IMR-90 (cell line): ENCODE measurements at regions not wholly inside any gene's neighbourhood (a gene's known extent, or its start where the extent isn't known, plus 50 kb on each side); places are given as distances from the start of the nearest gene placed in this dataset.

ENCODE experiments used
- ATAC-seq: fragments of 200-7000 bp; cut with Tn5 transposase; 2 replicates; pipeline ENCODE4 v1.9.1; 2020; ENCODE audit warnings: low read depth, mild to moderate bottlenecking, moderate library complexity
- BruUV-seq: library from RNA; stranded (reverse); fragments of 400-500 nt; replicated peaks from 2 replicates; lab custom pipeline; 2021; lab: Mats Ljungman, UMichigan
- CTCF ChIA-PET: fragments of 300-600 bp; formaldehyde crosslinking; extraction: SDS; loops from one replicate; lab custom pipeline; 2021; ENCODE audit warnings: antibody characterized with exemption; lab: Yijun Ruan, JAX
- POLR2A ChIA-PET: fragments of 300-600 bp; sonication (Branson Sonifier 250); formaldehyde crosslinking; loops from one replicate; lab custom pipeline; 2022; ENCODE audit warnings: antibody characterized with exemption; ENCODE audit not compliant: unreplicated experiment; lab: Charles Lee
- DNase-seq: peaks from one replicate; pipeline ENCODE4 v3.0.0; 2013
- H2AFZ ChIP-seq: replicated peaks from 2 replicates; pipeline ENCODE3; 2013; ENCODE audit warnings: low read length, mild to moderate bottlenecking; ENCODE audit not compliant: poor library complexity
- H2AK5ac ChIP-seq: 2 replicates; pipeline ENCODE4 v1.6.1; 2013; ENCODE audit warnings: low read depth, low read length, inconsistent platforms
- H2AK9ac ChIP-seq: replicated peaks from 2 replicates; pipeline ENCODE3; 2013; ENCODE audit warnings: mild to moderate bottlenecking, low read depth, low read length, moderate library complexity; ENCODE audit not compliant: poor library complexity
- H2BK120ac ChIP-seq: 2 replicates; pipeline ENCODE4 v1.6.1; 2013; ENCODE audit warnings: low read depth, low read length, inconsistent platforms
- H2BK15ac ChIP-seq: 3 replicates; pipeline ENCODE4 v1.6.1; 2013; ENCODE audit warnings: low read depth, low read length, inconsistent platforms
- H2BK20ac ChIP-seq: 2 replicates; pipeline ENCODE4 v1.6.1; 2013; ENCODE audit warnings: low read depth, mild to moderate bottlenecking, inconsistent platforms, low read length, moderate library complexity
- H2BK5ac ChIP-seq: 2 replicates; pipeline ENCODE4 v1.6.1; 2013; ENCODE audit warnings: mild to moderate bottlenecking, low read depth, low read length, inconsistent platforms; ENCODE audit not compliant: poor library complexity, severe bottlenecking
- H3K14ac ChIP-seq: replicated peaks from 2 replicates; pipeline ENCODE4 v1.6.1; 2013; ENCODE audit warnings: low read depth, low read length, inconsistent platforms
- H3K18ac ChIP-seq: 2 replicates; pipeline ENCODE4 v1.6.1; 2013; ENCODE audit warnings: low read depth, low read length, control low read depth
- H3K23ac ChIP-seq: 2 replicates; pipeline ENCODE4 v1.6.1; 2013; ENCODE audit warnings: low read depth, low read length, inconsistent platforms
- H3K27ac ChIP-seq: 2 replicates; pipeline ENCODE4 v1.5.1; 2013; ENCODE audit warnings: mild to moderate bottlenecking, control low read depth, low read length; ENCODE audit not compliant: insufficient read depth
- H3K27me3 ChIP-seq: 2 replicates; pipeline ENCODE4 v1.6.1; 2013; ENCODE audit warnings: low read length; ENCODE audit not compliant: control insufficient read depth, insufficient read depth
- H3K36me3 ChIP-seq: 2 replicates; pipeline ENCODE4 v1.6.1; 2013; ENCODE audit warnings: low read length, mixed read lengths; ENCODE audit not compliant: control insufficient read depth, insufficient read depth
- H3K4ac ChIP-seq: 2 replicates; pipeline ENCODE4 v1.6.1; 2013; ENCODE audit warnings: low read depth, low read length, inconsistent platforms
- H3K4me1 ChIP-seq: 2 replicates; pipeline ENCODE4 v1.6.1; 2013; ENCODE audit warnings: low read length, mixed read lengths; ENCODE audit not compliant: control insufficient read depth, insufficient read depth
- H3K4me2 ChIP-seq: 2 replicates; pipeline ENCODE4 v1.6.1; 2013; ENCODE audit warnings: low read depth, mild to moderate bottlenecking, control low read depth, low read length, moderate library complexity
- H3K4me3 ChIP-seq: 2 replicates; pipeline ENCODE4 v1.5.1; 2013; ENCODE audit warnings: low read depth, mild to moderate bottlenecking, control low read depth, low read length, moderate library complexity; ENCODE audit not compliant: insufficient read depth
- H3K56ac ChIP-seq: 2 replicates; pipeline ENCODE4 v1.6.1; 2013; ENCODE audit warnings: low read length, inconsistent platforms; ENCODE audit not compliant: insufficient read depth; ENCODE audit errors: extremely low read depth
- H3K79me1 ChIP-seq, 2 experiments: 2 replicates each; pipeline ENCODE4 v1.6.1; 2013; ENCODE audit warnings: low read length in 2 of 2, inconsistent platforms in 1 of 2, low read depth in 1 of 2
- H3K9ac ChIP-seq: 2 replicates; pipeline ENCODE4 v1.6.1; 2013; ENCODE audit warnings: low read depth, low read length, control low read depth
- H3K9me1 ChIP-seq: 2 replicates; pipeline ENCODE4 v1.6.1; 2013; ENCODE audit warnings: low read length, inconsistent platforms; ENCODE audit not compliant: insufficient read depth
- H3K9me3 ChIP-seq: 2 replicates; pipeline ENCODE4 v1.6.1; 2013; ENCODE audit warnings: low read length; ENCODE audit not compliant: control insufficient read depth, insufficient read depth
- H4K20me1 ChIP-seq: 2 replicates; pipeline ENCODE4 v1.6.1; 2013; ENCODE audit warnings: low read length, inconsistent platforms; ENCODE audit not compliant: insufficient read depth
- H4K5ac ChIP-seq: 2 replicates; pipeline ENCODE4 v1.6.1; 2013; ENCODE audit warnings: mild to moderate bottlenecking, low read depth, low read length, control low read depth
- H4K8ac ChIP-seq, 2 experiments: 2 replicates each; pipeline ENCODE4 v1.6.1; 2013; ENCODE audit warnings: low read depth in 2 of 2, low read length in 2 of 2, control low read depth in 1 of 2, inconsistent platforms in 1 of 2
- H4K91ac ChIP-seq: 2 replicates; pipeline ENCODE4 v1.6.1; 2013; ENCODE audit warnings: low read depth, low read length, inconsistent platforms; ENCODE audit not compliant: insufficient read depth
- CHD1 ChIP-seq: IDR thresholded peaks from 2 replicates; pipeline ENCODE4 v1.6.1; 2012; ENCODE audit warnings: low read depth, low read length, improper control_type of control experiment
- WGBS, 2 experiments: methylation state at CpG; one replicate each; pipeline versions ENCODE4 v1.1.5 to v1.1.7; 2013; ENCODE audit warnings: missing lambda C conversion rate in 2 of 2; ENCODE audit not compliant: insufficient read length in 1 of 2; ENCODE audit errors: extremely low coverage in 2 of 2; 5-methylcytosine and 5-hydroxymethylcytosine counted together
- dilution Hi-C: fragments of 300-500 bp; cut with HindIII; formaldehyde crosslinking; loops from one replicate; pipeline ENCODE4 v1.14.3; 2018; ENCODE audit warnings: low sequenced_read_pairs; ENCODE audit not compliant: unreplicated experiment
- in situ Hi-C: fragments of 300-500 bp; cut with MboI; formaldehyde crosslinking; loops from 3 replicates; pipeline ENCODE4 v1.14.3; 2019; ENCODE audit warnings: low sequenced_read_pairs, inconsistent platforms, mixed read lengths
- intact Hi-C: fragments of 100-400 bp; cut with micrococcal nuclease; formaldehyde crosslinking; loops from 2 replicates; pipeline ENCODE4 v1.10.0; 2022
- TF ChIP-seq, protein P1 (sequence below): conservative IDR thresholded peaks from 2 replicates; pipeline ENCODE4 v1.5.1; 2012; ENCODE audit warnings: mild to moderate bottlenecking, low read depth, low read length, improper control_type of control experiment

DNA sequence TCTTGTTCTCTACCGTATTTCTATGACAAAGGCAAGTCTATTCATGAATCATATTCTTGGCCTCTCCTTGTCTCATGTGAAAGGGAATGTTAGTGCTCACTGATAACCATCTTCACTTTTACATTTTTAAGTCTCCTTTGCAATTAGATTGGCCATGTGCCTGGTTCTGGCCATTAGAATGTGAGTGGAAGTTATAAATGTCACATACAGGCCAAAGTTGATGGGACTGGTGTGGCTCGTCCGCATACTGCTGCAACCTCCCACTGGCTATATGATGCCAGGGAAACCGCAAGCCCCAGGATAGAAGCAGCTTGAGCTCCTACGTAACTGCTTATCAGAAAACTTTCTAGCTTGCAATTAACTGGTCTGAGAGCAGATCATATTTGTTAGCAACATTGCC, 86.1 kb downstream of the MAGEC1 start:
- ATAC-seq (no peak), DNase-seq (no peak)
- no peak overlapping the region for H2BK5ac ChIP-seq
- no peak overlapping the region for H2AK9ac ChIP-seq
- H3K9me1 ChIP-seq: no peaks in the 10 kb centered on the region
- H3K23ac ChIP-seq: no peak overlapping the region
- no peak overlapping the region for H4K91ac ChIP-seq
- WGBS, 2 experiments: no CpG with 5 or more reads among the region's 5 CpGs
- no peak overlapping the region for H3K4me2 ChIP-seq
- H4K8ac ChIP-seq: no peak overlapping the region
- BruUV-seq: no TSS peak
- POLR2A ChIA-PET: no interaction called here
- H3K56ac ChIP-seq: no peak overlapping the region
- TF ChIP-seq, protein P1, sequence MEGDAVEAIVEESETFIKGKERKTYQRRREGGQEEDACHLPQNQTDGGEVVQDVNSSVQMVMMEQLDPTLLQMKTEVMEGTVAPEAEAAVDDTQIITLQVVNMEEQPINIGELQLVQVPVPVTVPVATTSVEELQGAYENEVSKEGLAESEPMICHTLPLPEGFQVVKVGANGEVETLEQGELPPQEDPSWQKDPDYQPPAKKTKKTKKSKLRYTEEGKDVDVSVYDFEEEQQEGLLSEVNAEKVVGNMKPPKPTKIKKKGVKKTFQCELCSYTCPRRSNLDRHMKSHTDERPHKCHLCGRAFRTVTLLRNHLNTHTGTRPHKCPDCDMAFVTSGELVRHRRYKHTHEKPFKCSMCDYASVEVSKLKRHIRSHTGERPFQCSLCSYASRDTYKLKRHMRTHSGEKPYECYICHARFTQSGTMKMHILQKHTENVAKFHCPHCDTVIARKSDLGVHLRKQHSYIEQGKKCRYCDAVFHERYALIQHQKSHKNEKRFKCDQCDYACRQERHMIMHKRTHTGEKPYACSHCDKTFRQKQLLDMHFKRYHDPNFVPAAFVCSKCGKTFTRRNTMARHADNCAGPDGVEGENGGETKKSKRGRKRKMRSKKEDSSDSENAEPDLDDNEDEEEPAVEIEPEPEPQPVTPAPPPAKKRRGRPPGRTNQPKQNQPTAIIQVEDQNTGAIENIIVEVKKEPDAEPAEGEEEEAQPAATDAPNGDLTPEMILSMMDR: no peak
- TF ChIP-seq CHD1: no peak
- H3K18ac ChIP-seq: no peak overlapping the region
- no peak overlapping the region for H2AFZ ChIP-seq
- H3K4me3 ChIP-seq: no peak overlapping the region
- H4K5ac ChIP-seq: no peak overlapping the region
- H3K9me3 ChIP-seq: no peaks in the 10 kb centered on the region
- H3K9ac ChIP-seq: no peak overlapping the region
- no peaks in the 10 kb centered on the region for H3K27me3 ChIP-seq
- no peak overlapping the region for H2BK15ac ChIP-seq
- H4K20me1 ChIP-seq: no peaks in the 10 kb centered on the region
- H3K36me3 ChIP-seq: no peaks in the 10 kb centered on the region
- no peak overlapping the region for H2BK20ac ChIP-seq
- no peak overlapping the region for H3K27ac ChIP-seq
- H2AK5ac ChIP-seq: no peak overlapping the region
- H3K79me1 ChIP-seq: no peaks in the 10 kb centered on the region
- CTCF ChIA-PET: no interaction called here
- no peak overlapping the region for H3K14ac ChIP-seq
- dilution Hi-C loops: no loop called here
- no peak overlapping the region for H3K4ac ChIP-seq
- H2BK120ac ChIP-seq: no peak overlapping the region
- intact Hi-C loops: no loop called here
- H3K4me1 ChIP-seq: no peaks in the 10 kb centered on the region
- in situ Hi-C loops: no loop called here
